ENCODE measurements at regions not wholly inside any gene's neighbourhood (a gene's known extent, or its start where the extent isn't known, plus 50 kb on each side); places are given as distances from the start of the nearest gene placed in this dataset.

DNA sequence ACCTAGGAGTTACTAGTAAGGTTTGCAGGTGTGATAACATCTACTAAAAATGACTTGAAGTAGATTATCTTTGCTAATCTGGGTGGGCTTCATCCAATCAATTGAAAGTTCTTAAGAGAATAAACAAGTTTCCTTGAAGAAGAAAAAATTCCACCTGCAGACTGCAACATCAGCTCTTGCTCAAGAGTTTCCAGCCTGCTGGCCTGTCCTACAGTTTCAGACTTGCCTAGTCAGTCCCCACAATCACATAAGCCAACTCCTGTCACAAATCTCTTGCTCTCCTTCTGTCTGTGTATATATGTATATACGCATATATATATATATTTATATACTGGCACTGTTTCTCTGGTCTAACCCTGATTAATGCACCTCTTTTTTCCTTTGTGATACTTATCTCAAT lies 67.3 kb upstream of the ITM2B start:
- DNase-seq (ENCODE audit: low spot score in 2 of 2) = no peak
- Histone ChIP-seq H3K4me1 (no peaks in the 10 kb centered on the region), H3K27me3 (no peaks in the 10 kb centered on the region), H3K36me3 (no peaks in the 10 kb centered on the region), H3K9me3 (no peaks in the 10 kb centered on the region), H3K27ac (no peak overlapping the region), H3K4me3 (no peak overlapping the region)
- intact Hi-C loops (cut with DNase I; ENCODE audit: low total_unique reads) = no loop called here
- TF ChIP-seq, protein P1, sequence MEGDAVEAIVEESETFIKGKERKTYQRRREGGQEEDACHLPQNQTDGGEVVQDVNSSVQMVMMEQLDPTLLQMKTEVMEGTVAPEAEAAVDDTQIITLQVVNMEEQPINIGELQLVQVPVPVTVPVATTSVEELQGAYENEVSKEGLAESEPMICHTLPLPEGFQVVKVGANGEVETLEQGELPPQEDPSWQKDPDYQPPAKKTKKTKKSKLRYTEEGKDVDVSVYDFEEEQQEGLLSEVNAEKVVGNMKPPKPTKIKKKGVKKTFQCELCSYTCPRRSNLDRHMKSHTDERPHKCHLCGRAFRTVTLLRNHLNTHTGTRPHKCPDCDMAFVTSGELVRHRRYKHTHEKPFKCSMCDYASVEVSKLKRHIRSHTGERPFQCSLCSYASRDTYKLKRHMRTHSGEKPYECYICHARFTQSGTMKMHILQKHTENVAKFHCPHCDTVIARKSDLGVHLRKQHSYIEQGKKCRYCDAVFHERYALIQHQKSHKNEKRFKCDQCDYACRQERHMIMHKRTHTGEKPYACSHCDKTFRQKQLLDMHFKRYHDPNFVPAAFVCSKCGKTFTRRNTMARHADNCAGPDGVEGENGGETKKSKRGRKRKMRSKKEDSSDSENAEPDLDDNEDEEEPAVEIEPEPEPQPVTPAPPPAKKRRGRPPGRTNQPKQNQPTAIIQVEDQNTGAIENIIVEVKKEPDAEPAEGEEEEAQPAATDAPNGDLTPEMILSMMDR (IDR thresholded peaks at IDR 0.05) = no peak
- TF ChIP-seq POLR2A (IDR thresholded peaks at IDR 0.05) (no peak), POLR2AphosphoS5 (IDR thresholded peaks at IDR 0.05) (no peak)

DNA sequence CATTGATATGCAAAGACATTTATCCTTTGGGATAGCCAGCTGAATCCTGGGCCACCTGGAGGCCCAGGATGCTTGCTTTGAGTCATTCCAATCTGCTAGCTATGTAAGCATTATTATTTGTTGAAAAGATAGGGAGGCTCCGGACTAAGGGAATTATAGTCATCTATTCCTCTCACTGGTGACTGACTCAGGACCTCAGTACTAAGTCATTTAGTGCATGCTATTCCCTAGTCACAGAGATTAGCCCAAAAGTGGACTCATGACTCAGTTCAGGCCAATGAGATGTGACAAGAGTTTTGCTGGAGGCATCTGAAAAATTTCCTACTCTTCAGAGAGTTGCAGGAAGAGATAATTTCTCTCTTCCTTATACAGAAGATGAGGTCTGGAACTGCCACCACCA lies 67.9 kb upstream of the ITM2B start:
- H3K9me3 ChIP-seq = no peaks in the 10 kb centered on the region
- H3K4me1 ChIP-seq = no peaks in the 10 kb centered on the region
- no peak overlapping the region for H3K27ac ChIP-seq
- DNase-seq (ENCODE audit: low spot score in 2 of 2) = no peak
- intact Hi-C loops (cut with DNase I; ENCODE audit: low total_unique reads) = no loop called here
- H3K36me3 ChIP-seq = no peaks in the 10 kb centered on the region
- no peak for TF ChIP-seq POLR2AphosphoS5 (IDR thresholded peaks at IDR 0.05)
- TF ChIP-seq, protein P1 (IDR thresholded peaks at IDR 0.05) = no peak
- TF ChIP-seq POLR2A (IDR thresholded peaks at IDR 0.05) = no peak
- no peaks in the 10 kb centered on the region for H3K27me3 ChIP-seq
- H3K4me3 ChIP-seq = no peak overlapping the region

DNA sequence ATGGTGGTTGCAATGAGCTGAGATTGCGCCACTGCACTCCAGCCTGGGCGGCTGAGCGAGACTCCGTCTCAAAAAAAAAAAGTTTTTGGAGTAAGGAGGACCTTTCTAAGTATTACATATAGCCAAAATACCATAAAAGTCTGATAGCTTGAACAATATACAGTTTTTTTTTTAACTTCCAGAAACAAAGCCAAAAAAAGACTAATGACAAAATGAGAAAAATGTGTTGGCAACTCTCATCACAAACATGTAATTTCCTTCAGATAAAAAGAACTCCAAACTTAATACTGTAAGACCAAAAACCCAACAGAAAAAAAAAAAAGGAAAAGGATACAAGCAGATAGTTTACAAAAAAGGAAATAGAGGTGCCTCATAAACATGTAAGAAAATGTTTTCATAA lies 68.2 kb upstream of the MED4 start:
- no peak for DNase-seq (ENCODE audit: low spot score in 2 of 2)
- Histone ChIP-seq H3K27me3 (no peaks in the 10 kb centered on the region), H3K9me3 (no peaks in the 10 kb centered on the region), H3K4me3 (no peak overlapping the region), H3K4me1 (no peaks in the 10 kb centered on the region), H3K27ac (peak overlapping the region in 1 of 2 donors; percentile 30), H3K36me3 (no peaks in the 10 kb centered on the region)
- intact Hi-C loops (cut with DNase I; ENCODE audit: low total_unique reads) = no loop called here
- TF ChIP-seq POLR2AphosphoS5 (IDR thresholded peaks at IDR 0.05) = no peak
- TF ChIP-seq POLR2A (IDR thresholded peaks at IDR 0.05) = no peak
- TF ChIP-seq, protein P1 (IDR thresholded peaks at IDR 0.05) = no peak

DNA sequence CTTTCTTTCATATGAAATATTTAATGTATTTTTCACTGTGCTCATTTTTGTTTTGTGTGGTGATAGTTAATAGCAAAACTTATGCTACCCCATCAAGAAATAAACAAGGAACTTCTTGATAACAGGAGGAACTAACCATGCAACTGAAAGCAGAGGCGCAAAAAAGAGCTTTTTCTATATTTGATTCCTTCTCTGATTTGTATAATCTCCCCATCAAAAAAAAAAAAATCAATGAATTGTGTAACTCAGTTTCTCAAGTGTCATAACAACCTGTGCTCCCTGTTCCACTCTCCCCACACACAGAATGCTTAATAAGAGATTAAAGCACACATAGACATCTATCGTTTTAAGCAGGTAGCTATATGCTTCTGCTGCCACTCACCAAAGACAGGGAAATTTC lies 67.3 kb upstream of the MED4 start:
- DNase-seq (ENCODE audit: low spot score in 2 of 2) = no peak
- no peaks in the 10 kb centered on the region for H3K9me3 ChIP-seq
- H3K27ac ChIP-seq = peak overlapping the region in 1 of 2 donors; percentile 84
- no peaks in the 10 kb centered on the region for H3K36me3 ChIP-seq
- H3K4me1 ChIP-seq = no peaks in the 10 kb centered on the region
- no peak overlapping the region for H3K4me3 ChIP-seq
- intact Hi-C loops (cut with DNase I; ENCODE audit: low total_unique reads) = no loop called here
- no peak for TF ChIP-seq POLR2AphosphoS5 (IDR thresholded peaks at IDR 0.05)
- no peaks in the 10 kb centered on the region for H3K27me3 ChIP-seq

DNA sequence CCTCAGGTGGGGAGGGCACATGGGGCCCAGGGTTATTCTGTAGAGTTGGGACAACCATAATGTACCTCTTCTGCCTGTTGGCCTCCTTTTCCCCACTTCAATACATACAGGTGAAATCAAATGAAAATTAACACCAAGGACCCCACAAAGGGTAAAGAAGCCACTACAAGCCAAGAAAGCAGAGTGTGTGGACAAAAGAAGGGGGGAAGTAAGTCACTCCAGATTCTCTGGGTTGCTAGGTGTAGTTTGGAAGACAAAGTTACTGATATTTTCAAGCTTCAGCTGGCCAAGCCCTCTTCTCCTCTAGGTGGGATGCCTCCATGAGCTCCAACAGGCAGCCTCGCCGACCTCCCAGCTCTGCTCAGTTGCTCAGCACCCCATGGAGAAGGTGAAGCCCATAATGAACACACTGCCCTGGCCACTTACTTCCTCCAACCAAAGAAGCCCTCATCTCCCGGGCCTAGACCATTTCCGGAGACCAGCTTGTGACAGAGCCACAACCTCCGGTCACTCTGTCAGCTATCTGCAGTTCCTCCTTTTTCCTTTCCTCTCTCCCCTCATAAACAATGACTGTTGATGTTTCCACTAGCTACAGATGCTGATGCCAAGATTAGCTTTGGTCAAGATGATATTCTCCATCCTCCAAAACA lies 66.8 kb upstream of the MED4 start:
- no peak for DNase-seq (ENCODE audit: low spot score in 2 of 2)

More for the DNA sequence above, 66.8 kb upstream of the MED4 start:
- intact Hi-C loops (cut with DNase I; ENCODE audit: low total_unique reads) = no loop called here
- no peaks in the 10 kb centered on the region for H3K36me3 ChIP-seq
- no peaks in the 10 kb centered on the region for H3K27me3 ChIP-seq
- peak overlapping the region; percentile 61 to 84 for H3K27ac ChIP-seq
- no peaks in the 10 kb centered on the region for H3K4me1 ChIP-seq
- H3K4me3 ChIP-seq = no peak overlapping the region
- H3K9me3 ChIP-seq = no peaks in the 10 kb centered on the region
- TF ChIP-seq, protein P1 (IDR thresholded peaks at IDR 0.05) = no peak
- TF ChIP-seq POLR2AphosphoS5 (IDR thresholded peaks at IDR 0.05) (peak in 1 of 3 donors; percentile 19), POLR2A (IDR thresholded peaks at IDR 0.05) (no peak)

Measured in breast epithelium (tissue), 4 donors.